Head of caudate nucleus (tissue), 42 donors: ENCODE measurements at regions not wholly inside any gene's neighbourhood (a gene's known extent, or its start where the extent isn't known, plus 50 kb on each side); places are given as distances from the start of the nearest gene placed in this dataset.
"Not testable (repeated sequence)": the region's sequence is repeated elsewhere in the genome, so short reads cannot be mapped to it uniquely, and the experiment has no call there.

Experiments
- DNase-seq, 42 donors: peaks; one replicate each; pipeline versions ENCODE4 v3.0.0 to v3.0.0-alpha.2; 2020 to 2021; ENCODE audit warnings: mixed read lengths in 7 of 42
- intact Hi-C: fragments of 100-400 bp; cut with DNase I; formaldehyde crosslinking; loops from one replicate; pipeline ENCODE4 v1.15.0; 2022

DNA sequence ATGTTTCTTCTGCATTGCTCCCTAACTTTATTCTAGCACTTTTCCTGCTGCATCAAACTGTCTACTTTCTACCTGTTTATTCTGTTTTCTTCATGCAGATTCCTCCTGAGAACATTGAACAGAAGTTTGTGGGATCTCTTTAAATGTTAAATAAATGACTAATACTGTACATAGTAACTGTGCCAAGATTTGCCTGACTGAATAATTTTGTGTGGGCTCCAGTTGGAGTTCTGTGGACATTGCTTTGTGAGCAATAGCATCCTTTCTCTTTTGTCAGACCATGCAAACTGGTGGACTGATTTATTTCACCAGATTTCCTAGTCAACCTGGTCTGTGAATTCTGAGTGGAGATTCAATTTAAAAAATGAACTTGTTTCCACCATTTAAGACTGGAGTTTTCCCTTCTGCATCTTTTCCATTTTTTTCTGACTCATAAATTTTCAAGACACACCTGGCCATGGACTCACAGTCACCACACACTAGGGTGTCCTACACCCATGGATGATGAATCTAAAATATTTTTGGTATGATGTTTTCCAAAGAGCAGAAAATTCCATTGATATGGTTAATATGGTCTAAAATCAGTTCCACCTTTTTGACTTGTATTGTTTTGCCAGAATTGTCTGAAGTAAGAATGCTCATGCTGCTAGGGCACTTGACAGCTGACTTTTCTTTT, 140.7 kb upstream of the SPAG17 start:
- intact Hi-C loops, result no loop called here
- DNase-seq, result no peak

DNA sequence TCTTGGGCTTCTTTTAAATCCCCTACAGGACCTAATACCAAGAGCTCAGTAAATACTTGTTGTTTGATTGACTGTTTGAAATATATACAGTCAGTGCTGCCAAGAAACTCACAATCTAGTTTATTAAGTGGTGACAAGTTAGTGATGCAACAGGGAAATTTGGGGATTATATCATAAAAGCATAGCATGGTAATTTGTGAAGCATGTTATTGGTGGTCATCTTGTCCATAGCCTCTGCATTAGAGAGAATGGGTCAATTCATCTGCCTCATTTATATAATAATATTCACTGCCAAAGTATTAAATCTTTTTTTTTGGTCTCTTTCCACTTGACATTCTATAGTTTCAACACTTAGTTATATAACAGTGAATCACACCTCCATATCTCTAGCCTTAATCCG, 138.2 kb upstream of the SPAG17 start:
- no peak for DNase-seq
- intact Hi-C loops, result no loop called here

- intact Hi-C loops, result no loop called here
- no peak for DNase-seq
Measured at GRCh38 chr1:118322331-118322730, 137.3 kb upstream of the SPAG17 start.

- intact Hi-C loops, result no loop called here
- DNase-seq, result no peak
Measured at GRCh38 chr1:118321840-118322239, 136.8 kb upstream of the SPAG17 start.

- DNase-seq, result no peak
- intact Hi-C loops, result no loop called here
Measured at GRCh38 chr1:118317842-118318614, 133.0 kb upstream of the SPAG17 start.

GRCh38 chr1:118306851-118307250, 121.8 kb upstream of the SPAG17 start:
- no peak for DNase-seq
- intact Hi-C loops, result no loop called here

GRCh38 chr1:118304722-118305359, 119.8 kb upstream of the SPAG17 start:
- DNase-seq, result no peak
- intact Hi-C loops, result no loop called here

DNA sequence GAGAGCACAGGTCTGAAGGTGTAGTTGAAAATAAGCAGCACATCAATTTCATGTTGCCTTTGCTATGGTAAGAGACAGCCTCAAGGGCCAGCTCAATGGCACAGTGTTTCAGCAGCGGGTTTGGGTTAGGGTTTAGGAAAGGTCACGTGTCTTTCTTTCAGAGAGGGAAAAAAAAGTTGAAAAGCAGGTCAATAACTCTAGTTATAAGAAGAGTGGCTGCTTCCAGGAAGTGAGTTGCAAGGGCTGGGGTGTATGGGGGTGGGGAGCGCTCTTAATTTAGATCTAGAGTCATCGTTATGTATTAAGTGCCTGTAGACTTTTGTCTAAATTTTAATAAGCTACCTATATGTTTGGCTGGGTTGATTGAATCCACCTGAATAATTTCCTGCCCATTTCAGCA, 118.5 kb upstream of the SPAG17 start:
- DNase-seq, result peak in 1 of 42 donors; percentile 17
- intact Hi-C loops, result no loop called here

GRCh38 chr1:118303064-118303463, 118.0 kb upstream of the SPAG17 start:
- intact Hi-C loops, result no loop called here
- DNase-seq, result no peak

GRCh38 chr1:118302145-118302544, 117.1 kb upstream of the SPAG17 start:
- intact Hi-C loops, result no loop called here

DNA sequence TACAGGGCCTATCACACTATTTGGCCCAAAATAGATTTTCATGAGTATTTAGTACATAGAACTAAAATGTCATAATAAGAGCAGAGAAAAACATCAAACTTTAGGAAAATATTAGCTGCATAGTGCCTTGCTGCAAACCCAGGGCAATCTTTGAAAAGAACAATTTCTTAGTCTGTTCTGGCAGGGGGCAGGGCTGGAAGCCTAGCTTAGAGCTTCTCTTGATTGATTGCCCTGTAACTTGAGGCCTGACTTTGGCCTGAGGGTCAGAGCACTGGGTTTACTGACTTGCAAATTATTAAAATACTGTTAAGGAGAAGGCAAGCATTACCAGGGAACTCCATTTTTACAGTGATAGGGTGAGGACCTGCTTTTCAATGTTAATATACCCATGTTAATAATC, 115.8 kb upstream of the SPAG17 start:
- no peak for DNase-seq
- intact Hi-C loops, result no loop called here

More at GRCh38 chr1:118302145-118302544, 117.1 kb upstream of the SPAG17 start:
- no peak for DNase-seq

DNA sequence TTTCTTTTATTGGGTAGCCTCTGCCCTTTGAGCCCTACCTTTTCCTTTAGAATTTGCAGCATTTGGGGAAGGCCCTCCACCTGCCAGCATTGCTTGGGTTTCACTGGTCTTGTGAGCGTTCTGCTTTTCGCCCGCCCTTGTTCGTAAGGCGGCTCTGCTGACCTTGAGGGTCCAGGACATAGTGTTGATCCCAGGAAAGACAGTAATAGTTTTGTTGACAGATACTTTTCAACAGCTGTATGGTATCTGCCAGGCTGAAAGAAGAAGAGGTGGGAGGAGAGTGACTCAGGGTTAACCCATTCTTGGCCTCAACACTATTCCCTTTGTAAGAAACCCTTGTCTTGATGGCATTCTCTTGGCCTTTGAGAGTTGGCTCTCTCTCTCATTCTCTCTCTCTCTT, 113.4 kb upstream of the SPAG17 start:
- intact Hi-C loops, result no loop called here
- DNase-seq, result no peak

GRCh38 chr1:118297521-118297920, 112.5 kb upstream of the SPAG17 start:
- intact Hi-C loops, result no loop called here
- no peak for DNase-seq

DNA sequence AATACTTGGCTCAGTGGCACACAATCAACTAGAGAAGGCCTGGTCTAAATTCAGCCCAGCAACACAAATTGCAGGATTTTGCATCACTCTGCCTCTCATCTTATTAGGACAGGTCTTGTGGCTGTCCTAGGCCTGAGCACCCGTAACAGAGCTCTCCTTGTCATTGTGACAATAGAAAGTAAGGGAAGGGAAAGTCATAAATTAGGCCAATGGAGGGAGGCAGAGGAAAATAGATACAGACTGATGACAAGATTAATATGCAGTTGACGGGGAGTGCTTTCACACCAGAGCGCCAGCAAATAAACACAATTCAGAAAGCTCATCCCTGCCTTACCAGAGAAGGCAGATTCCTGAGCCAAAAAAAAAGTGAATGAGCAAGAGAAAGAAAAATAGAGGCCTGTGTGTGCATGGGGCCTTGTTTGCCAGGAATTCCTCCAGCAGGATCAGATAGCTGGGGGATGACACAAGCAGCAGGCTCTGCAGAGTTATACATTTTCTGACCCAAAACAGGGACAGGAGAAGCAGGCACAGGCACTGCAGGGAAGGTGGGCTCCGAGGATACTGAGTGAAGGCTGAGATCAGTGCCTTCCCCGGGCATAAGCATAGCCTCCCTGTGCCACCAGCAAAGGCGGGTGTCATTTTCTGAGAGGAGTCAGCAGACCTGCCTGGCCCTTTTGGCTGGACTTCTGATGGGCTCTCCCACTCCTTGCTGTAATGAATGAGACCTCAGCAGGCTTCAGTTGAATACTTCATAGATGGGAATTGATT, 110.0 kb upstream of the SPAG17 start:
- intact Hi-C loops, result no loop called here
- peak in 1 of 42 donors; percentile 3 for DNase-seq

DNA sequence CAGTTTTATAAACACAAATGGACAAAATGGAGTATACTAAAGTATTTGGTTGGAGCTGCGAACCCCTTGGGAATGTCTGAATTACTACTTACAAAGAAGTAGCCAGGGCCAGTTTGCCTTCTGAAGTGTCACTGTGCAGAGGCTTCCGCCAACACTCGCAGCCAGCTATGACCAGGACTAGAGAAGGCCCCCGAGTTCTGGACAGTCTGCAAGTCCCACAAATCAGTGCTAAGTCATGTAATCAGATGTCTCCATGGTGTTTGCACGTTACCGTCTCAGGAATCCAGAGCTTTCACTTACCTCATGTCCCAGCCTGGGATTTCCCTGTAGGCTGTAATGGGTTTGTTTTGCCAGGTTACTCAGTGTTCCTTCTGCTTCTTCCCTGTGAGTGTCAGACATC, 106.6 kb upstream of the SPAG17 start:
- intact Hi-C loops, result no loop called here
- no peak for DNase-seq

GRCh38 chr1:118290571-118290970, 105.5 kb upstream of the SPAG17 start:
- intact Hi-C loops, result no loop called here
- DNase-seq, result no peak

DNA sequence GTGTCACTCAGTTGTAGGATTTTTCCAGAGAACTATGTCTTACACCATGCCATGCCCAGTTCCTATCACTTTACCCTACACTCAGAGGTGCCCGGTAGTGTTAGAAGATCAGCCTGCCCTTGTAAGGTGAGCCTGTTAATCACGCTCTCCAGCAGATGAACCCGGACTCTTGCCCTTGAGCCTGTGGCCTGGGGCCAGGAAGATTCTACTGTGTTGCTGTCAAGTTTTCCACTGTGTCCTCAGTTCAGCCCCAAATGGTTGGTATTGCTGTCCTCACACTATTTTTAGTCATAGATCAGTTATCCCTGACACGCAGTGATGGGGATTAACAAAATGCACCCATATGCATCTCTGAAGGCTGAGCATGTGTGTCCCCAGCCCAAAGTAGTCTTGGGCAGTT, 105.0 kb upstream of the SPAG17 start:
- intact Hi-C loops, result no loop called here
- DNase-seq, result no peak

DNA sequence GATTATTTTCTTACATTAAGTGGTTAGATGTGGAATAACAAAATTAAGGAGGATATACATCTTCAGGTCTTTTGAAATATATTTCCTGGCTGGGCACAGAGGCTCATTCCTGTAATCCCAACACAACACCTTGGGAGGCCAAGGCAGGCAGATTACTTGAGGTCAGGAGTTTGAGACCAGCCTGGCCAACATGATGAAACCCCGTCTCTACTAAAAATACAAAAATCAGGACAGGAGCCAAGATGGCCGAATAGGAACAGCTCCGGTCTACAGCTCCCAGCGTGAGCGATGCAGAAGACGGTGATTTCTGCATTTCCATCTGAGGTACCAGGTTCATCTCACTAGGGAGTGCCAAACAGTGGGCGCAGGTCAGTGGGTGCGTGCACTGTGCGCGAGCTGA, 95.6 kb upstream of the SPAG17 start:
- DNase-seq, intact Hi-C loops: not testable (repeated sequence)

DNA sequence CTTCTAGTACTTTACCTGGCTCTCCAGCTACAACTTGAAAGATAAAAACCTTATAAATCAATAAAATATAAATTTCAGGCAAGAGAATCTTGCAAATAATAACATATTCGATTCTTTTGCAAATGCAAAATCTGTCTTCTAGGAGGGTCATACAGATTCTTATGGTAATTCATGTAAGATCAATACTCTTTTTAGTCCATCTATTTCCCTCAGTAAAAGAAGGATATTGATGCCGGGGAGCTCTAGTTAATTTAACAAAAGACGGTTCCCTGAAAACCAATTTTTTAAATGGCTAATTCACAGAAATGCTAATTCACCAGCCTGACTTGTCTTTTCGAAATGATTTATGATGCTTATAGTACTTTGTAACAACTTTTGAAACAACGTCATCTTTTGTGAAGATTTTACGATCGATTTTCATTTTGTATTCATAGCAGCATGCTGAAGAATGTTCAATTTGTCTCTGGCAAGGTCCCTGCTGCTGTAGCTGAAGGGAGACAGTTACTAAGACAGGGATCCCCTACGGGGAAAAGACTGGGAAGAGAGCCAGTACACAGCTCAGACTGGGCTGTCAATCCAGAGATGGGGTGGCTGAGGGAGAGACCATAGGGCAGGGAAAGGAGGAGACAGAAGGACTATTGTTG, 90.6 kb upstream of the SPAG17 start:
- intact Hi-C loops, result no loop called here
- DNase-seq, result peak in 1 of 42 donors; percentile 12
